ENCODE measurements at regions not wholly inside any gene's neighbourhood (a gene's known extent, or its start where the extent isn't known, plus 50 kb on each side); places are given as distances from the start of the nearest gene placed in this dataset.

DNA sequence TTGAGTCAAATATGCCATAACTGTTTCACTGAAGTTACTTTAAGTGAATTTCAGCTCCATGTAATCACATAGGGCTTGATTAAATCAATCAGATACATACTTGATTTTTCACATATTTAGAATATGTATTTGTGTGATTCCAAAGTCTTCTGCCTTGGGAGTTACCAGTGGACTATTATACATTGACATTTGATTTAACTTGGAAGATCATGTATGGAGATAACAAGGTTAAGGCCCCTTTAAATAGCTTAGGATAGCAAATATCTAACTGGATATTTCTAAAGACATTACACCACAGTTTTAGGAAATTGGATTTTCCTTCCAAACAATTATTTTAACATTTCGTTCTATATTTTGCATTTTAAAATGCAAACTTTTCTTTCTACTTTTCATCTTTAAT, 405.0 kb downstream of the RAP2B start:
- TF ChIP-seq, protein P1, sequence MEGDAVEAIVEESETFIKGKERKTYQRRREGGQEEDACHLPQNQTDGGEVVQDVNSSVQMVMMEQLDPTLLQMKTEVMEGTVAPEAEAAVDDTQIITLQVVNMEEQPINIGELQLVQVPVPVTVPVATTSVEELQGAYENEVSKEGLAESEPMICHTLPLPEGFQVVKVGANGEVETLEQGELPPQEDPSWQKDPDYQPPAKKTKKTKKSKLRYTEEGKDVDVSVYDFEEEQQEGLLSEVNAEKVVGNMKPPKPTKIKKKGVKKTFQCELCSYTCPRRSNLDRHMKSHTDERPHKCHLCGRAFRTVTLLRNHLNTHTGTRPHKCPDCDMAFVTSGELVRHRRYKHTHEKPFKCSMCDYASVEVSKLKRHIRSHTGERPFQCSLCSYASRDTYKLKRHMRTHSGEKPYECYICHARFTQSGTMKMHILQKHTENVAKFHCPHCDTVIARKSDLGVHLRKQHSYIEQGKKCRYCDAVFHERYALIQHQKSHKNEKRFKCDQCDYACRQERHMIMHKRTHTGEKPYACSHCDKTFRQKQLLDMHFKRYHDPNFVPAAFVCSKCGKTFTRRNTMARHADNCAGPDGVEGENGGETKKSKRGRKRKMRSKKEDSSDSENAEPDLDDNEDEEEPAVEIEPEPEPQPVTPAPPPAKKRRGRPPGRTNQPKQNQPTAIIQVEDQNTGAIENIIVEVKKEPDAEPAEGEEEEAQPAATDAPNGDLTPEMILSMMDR (conservative IDR thresholded peaks at IDR 0.05; ENCODE audit: low read length) = no peak
- no peak for TF ChIP-seq EZH2phosphoT487 (IDR thresholded peaks at IDR 0.05; ENCODE audit: borderline replicate concordance, low read depth, low read length)
